HG02759 (cell line): ENCODE measurements at regions not wholly inside any gene's neighbourhood (a gene's known extent, or its start where the extent isn't known, plus 50 kb on each side); places are given as distances from the start of the nearest gene placed in this dataset.

Experiments
- ATAC-seq: cut with Tn5 transposase; IDR thresholded peaks from one replicate; pipeline ENCODE4 v1.9.1; 2021; ENCODE audit warnings: mild to moderate bottlenecking, moderate library complexity; ENCODE audit not compliant: unreplicated experiment

DNA sequence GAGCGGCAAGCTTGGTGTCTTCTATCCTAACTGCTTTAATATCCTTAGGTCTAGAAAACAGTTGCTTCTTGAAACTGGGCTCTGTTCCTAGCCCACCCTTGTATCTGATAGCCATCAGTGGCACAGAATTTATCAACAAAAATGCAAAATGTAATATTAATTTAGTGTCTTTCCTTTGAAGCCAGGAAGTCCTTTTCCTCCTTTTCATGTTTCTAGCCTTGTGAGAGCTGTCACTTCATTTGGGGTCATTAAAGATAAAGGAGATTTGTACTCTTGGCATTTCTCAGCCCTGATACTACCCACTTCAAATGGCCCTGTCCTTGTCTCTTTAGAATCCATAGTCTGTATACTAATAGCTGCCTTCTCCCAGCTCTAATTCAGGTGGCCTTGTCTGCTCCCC lies 111.0 kb downstream of the GAS1 start:
- no peak for ATAC-seq

DNA sequence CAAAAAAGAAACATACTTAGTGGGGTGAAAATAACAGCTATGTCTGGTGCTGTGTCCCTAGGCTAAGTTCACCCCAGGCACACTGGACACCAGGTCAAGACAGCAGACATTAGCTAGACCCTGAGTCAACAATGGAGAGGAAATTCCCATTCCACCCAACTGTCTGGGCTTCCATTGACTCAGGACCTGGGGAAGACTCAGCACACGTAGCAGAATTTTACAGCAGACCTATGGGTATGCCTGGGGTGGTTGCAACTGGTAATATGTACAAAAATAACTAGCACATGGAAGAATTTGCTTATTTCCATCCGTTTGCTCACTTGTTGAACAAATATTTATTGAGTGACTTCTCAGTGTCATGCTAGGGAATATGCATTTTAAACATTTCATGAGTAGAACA lies 117.0 kb downstream of the GAS1 start:
- ATAC-seq: no peak

DNA sequence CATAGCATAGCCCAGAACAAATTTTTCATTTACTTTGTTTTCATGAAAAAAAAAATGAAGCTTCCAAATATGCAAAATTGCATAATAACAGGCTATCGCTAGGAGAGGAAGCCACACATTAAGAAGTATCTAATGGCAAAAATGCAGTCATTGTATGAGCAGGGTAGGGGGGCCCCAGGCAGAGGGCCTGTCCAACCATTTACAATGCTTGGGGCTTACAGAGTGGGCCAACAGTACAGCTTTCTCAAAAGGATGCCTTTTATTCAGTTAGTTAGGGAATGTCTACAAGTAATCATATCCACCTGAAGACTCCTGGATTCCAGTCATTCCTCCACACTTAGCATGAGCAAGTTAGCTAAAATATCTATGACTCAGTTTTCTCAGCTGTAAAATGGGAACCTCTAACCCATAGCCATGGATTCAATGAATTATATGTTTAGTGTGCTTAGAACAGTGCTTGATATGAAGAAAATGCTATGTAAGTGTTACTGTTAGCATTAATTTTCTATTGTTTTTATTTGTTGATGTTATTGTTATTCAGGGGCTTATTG lies 117.7 kb downstream of the GAS1 start:
- ATAC-seq: no peak

DNA sequence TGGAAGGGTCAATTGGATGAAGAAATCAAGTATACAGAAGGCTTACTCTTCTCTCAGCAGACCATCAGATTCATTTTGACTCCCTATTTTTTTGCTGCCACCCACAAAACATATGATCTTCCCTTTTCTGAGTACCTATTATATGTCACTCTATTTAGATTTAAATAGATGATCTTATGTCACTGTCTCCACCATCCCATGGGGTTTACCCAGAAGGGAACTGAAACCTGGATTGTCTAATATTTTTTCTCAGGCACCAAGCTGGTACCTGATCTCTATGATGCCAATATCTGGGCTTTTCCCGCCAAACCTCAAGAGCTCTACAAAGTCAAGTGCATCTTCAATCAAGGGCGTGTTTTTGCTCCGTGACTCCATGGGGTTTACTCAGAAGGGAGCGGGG lies 118.7 kb downstream of the GAS1 start:
- ATAC-seq: no peak

DNA sequence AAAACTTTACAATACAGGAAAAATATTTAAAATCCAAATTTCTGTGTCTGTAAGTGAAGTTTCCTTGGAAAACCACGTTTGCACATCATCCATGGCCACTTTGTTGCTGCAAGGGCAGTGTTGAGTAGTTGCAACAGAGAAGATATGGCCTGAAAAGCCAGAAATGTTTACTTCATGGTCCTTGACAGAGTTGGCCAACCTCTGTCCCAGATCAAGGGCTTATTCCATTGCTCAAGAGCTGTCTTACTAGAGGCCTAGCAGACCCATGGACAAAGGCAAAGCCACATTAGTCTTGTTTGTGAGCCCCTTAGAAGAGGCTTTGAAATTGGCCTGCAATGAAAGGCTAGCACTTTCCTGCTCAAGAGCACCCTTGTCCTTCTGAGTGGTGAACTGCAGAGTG lies 119.4 kb downstream of the GAS1 start:
- no peak for ATAC-seq

DNA sequence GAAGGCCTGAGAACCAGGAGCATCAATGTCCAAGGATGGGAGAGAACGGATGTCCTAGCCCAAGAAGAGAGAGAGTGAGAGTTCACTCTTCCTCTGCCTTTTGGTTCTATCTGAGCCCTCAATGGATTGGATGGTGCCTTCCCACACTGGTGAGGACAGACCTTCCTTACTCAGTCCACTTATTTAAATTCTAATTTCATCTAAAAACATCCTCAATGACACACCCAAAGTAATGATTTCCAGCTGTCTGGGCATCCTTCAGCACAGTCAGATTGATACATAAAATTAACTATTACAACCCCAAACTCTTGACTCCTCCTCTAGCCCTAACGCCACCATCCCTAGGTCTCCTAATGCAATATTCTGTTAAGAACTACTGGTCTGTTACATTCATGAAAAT lies 122.0 kb downstream of the GAS1 start:
- no peak for ATAC-seq

DNA sequence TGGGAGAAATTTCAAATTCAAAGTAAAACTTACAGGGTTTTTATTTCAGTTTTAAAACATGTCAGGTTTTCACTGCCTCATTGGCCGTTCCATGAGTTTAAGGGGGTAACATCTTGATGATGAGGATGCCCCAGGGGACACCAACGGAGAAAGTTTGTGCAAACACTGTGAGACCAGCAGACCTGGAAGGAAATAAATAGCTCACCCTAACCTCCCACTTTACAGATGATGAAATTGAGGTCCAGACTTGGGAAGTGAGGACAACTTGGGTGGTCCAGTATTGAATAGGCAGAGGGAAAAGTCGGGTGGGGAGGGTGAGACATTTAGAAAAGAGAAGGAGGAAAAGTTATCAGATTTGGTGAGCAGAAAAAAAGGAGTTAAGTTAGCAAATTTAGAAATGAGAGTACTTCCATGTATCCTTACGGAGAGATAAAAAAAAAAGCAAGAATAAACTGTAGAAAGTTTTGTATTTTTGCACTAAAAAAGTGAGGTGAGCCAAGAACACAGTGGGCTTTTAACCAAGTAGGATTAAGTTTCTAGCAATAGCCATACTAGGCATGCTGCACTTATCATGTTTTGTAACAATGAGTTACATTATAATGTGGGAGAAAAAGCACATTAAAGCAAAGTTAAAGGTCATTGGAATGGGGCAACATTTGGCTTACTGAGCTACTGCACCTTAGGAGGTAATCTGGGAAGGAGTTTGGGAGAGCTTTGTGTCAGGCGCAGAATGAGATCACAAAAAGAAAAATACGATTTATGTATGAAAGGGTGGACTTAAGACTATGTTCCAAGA lies 125.1 kb downstream of the GAS1 start:
- no peak for ATAC-seq

DNA sequence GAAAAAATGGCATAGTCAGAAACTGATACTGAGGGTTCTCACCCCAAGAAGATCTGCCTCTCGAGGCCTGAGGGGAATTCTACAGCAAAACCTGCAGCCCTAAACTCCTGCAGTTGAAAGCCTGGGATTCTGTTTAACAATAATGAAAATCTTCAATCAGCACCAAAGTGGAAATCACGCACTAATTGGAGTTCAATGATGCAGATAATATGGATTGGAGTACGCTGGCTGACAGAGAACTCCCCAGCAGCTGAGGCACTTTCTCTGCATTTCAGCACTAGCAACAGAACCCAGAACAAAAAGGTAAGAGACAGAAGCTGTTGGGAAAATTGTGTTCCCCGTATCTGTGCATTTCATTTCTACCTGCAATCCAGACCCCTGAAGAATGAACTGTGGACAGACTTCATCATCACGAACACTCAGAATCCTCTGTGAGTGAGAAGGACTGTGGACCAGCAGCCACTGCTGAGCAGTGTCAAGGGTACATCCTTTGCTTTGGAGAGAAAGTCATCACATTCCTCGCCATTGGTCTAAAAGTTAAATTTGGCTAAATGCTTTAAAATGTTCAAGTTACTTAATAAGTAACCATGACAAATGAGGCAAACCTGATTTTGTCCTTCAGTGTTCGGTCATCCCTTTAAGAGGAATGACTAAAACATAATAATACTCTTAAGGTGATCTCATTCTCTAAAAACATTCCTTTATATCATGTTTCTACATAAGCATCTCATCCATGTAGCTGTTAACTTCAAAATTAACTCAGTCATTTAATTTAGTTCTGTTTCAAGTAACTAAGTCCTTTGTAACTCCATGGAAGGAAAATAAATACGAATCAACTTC lies 126.1 kb downstream of the GAS1 start:
- no peak for ATAC-seq

DNA sequence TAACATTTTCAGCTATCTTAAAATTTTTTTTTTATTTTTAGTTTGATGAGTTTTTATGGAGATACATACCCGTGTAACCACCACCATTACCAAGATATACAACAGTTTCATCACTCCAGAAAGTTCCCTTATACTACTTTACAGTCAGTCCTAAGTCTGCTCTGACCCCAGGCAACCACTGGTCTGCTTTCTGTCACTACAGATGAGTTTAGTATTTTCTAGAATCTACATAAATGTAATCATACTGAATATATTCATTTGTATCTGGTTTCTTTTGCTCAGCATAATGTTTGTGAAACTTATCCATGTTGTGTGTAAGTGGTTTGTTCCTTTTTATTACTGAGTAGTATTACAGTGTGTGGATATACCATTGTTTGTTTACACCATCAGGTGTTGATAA lies 127.8 kb downstream of the GAS1 start:
- no peak for ATAC-seq

DNA sequence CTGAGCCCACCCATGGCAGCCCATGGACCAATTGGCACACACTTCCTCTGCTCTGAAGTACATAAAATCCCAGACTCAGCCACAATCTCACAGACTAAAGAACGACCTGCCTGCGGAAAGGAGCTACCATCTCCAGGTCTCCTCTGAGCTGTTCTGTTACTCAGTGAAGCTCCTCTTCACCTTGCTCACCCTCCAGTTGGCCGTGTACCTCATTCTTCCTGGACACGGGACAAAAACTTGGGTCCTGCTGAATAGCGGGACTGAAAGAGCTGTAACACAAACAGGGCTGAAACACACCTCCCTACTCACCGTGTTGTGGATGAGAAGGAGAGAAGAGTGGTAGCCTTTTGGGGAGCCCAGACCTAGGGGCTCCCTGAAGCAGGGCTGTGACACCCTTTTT lies 128.7 kb downstream of the GAS1 start:
- ATAC-seq: no peak

DNA sequence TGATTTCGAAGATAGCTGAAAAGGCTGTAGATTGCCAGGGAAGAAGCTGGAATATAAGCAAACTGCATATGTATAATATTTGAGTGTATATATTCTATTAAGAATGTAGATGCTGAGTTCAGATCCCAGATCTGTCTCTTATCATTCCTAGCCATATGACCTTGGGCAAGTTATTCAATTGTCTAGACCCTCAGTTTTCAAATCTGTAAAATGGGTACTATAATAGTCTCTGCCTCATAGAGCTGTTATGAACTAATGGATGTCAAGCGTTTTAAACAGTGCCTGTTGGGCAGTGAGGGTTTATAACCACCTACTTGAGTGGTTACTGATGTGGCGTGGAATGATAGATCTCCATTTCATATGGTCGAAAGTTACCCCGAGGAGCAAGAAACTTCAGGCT lies 130.4 kb downstream of the GAS1 start:
- ATAC-seq: no peak

DNA sequence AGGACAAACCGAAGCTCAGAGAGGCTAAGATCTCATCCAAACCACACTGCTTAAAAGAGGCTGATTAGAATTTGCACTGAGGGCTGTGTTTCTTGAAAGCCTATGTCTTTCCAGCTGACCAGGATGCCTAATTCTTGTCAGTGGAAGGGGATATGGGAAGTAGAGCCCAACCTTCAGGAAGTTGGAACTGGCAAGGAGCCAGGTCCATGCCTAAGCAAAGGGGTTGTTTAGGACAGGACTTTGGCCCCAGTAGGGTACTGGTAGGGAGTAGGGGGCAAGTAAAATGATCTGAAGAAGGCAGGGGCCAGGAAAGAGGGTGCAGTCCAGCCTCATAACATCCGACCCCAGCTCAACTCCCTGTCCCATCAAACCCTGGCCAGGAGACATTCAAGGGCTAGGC lies 130.9 kb downstream of the GAS1 start:
- ATAC-seq: no peak

DNA sequence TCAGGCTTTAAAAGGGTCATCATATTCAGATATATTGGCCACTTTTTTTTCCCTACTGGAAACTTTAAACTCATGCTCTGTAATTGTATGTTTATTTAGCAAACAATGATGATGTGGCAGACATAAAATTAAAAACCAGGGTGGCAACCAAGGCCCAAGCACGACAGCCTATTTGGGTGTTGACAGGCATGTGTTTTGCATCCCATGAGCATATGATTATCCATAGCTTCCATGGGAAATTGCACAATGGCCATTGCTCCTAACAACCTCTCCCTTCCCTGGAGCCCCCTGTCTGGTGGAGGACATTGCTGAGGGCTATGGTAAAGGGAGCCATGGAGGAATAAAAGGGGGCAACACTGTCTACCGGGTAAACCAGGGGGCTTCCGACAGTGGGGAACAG lies 134.7 kb downstream of the GAS1 start:
- ATAC-seq: no peak

DNA sequence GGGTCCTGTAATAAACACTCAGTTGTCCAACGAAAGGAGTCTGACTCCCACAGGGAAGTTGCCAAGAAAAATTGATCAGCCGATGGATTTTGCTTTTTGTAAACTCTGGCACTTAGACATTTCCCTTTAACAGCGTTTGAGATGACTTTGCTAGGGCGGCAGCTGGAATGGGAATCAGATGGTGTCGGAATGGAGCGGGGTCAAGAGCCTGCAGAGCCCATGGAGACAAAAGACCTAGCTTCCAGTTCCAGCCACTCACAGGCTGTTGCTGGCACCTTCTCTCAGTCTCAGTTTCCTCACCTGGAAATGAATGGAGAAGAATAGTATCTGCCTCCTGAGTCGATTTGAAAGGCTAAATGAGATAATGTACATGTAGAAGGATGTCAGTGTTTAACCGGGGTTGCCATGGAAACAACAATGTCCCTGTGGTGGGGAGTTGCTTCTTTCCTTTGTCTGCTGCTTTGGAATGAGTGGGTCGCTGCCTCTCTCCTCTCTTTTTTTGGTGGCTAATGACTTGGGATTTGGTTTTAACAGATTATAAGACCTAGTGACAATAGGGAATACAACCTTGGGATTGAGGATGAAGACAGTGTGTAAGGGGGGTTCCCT lies 137.4 kb downstream of the GAS1 start:
- ATAC-seq: no peak

DNA sequence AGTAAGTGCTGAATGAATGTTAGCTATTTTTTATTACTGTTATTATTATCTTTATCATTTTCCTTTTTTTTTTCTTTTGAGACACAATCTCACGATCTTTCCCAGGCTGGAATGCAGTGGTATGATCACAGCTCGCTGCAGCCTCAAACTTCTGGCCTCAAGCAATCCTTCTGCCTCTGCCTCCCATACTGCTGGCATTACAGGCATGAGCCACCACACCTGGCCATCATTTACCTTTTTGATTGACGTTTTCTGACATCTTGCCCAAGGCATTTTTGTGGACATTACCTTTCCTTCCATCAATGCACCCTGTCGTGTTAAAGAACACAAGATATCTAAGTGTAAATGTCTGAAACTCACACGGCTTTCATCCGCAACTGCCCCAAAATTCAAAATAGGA lies 138.2 kb downstream of the GAS1 start:
- no peak for ATAC-seq

DNA sequence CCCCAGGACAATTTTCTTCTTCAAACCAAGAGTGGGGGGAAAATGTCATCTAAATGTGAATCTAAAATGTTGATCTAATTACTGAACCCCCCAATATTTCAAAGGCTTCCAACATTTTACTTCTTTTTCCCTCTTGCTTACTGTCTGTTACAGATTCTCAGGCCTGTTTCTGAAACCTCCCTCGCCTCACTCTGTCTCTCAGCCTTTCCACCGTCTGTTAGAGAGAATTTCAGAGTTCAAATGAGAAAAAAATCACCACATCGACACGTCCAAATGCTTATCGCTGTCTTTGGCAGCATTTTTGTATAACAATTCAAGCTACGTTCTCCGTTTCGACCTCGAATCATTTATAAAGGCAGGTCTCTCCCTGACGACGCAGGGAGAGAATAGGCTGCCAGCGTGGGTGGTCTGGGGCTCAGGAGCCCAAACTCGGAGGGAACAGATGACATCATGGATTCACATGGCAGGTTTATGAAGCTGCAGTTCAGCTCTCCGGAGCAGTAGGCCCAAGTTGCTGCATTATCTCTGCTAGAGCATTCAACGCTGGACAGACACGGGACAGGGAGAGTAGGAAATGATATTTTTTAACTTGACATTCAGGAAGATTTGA lies 139.8 kb downstream of the GAS1 start:
- ATAC-seq: no peak

DNA sequence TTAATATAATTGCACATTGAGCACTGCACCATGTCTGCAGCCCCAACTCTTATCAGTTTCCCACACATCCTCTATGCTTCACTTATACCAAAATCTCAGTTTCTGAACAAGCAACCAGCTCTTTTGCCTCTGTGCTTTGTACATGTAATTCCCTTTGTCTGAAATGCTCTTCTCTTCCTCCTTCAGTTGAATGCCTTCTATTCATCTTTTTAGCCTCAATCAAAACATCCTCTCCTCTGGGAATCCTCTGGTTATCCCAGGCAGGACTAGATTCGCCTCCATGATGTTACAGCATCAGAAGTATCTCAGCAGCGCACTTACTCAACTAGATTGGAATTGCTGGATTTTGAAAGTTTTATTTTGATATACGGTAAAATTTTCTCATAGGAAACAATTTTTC lies 143.3 kb downstream of the GAS1 start:
- ATAC-seq: no peak

DNA sequence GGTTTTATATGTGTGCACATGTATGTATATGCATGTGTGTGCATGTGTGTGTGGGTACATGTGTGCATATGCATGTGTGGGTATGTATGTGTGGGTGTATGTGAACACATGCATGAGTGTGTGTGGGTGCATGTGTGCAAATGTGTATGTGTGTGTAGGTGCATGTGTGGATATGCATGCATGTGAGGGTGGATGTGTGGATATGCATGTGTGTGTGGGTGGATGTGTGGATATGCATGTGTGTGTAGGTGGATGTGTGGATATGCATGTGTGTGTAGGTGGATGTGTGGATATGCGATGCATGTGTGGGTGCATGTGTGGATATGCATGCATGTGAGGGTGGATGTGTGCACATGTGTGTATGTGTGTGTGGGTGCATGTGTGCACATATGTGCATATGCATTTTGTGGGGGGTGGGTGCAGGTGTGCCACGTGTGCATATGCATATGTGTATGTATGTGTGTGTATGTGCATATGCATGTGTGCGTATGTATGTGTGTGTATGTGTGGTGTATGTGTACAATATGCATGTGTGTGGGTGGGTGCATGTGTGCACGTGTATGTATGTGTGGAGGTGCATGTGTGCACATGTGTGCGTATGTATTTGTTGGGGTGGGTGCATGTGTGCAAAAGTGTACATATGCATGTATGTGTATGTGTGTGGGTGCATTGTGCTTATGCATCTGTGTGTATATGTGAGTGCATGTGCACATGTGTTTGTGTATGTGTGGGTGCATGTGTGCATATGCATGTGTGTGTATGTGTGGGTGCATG lies 144.2 kb downstream of the GAS1 start:
- ATAC-seq: no peak

DNA sequence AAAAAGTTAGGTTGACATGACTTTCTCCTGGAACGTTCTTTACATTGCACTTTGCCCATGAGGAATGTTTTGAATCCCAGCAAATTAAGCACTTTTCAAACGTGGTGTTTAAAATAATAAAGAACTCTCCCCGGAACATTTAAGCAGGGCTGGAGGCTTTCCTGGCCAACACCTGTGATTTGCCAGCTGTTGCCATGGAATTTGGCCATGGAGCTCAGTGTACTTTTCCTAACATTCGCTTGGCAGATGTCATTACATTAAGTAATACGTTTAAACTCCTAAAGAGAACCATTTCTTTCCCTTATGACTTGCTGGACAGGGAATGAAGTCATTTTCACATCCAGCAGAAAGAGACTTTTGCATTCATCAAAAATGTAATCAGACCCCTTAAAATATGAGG lies 146.1 kb downstream of the GAS1 start:
- ATAC-seq: no peak

DNA sequence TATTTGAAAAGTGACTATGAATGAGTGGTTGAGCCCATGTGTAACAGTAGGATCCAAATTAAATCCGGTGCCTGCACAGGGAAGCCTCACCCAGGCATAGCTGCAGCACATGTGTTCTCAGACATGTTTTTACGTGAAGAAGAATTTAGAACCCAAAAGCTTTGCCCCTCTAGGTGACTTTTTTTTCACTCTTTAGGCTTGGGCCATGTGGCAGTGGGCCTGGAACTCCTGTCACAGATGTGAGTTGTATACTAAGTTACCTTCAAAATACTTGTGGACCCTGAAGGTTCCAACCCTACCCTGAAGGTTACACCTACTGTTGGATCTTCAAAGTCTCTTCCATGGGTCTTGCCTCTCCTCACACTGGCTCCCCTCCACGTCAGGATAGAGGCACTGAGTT lies 146.6 kb downstream of the GAS1 start:
- ATAC-seq: no peak

DNA sequence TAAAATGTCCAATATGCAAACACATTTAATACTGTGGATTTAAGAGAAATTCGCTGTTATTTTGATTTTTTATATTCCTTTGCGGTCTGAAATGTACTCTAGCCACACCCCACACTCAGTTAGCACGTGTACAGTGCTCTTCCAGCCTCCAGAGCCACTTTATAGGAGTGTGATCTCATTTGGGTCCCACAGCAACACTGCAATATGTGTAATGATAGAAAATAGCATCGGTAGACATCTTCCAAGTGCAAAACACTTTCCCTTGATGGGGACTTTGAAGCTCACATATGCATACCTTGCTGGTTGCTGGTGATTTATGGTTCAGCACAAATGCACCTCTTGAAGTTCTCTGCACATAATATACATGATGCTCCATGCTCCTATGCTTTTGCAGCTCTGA lies 148.3 kb downstream of the GAS1 start:
- no peak for ATAC-seq
